K562 (cell line): ENCODE measurements at regions not wholly inside any gene's neighbourhood (a gene's known extent, or its start where the extent isn't known, plus 50 kb on each side); places are given as distances from the start of the nearest gene placed in this dataset.

Source experiments
- ATAC-seq: fragments of 200-7000 bp; cut with Tn5 transposase; 3 replicates; pipeline ENCODE4 v1.9.1; 2020; ENCODE audit warnings: moderate library complexity
- BruUV-seq: library from RNA; stranded (reverse); fragments of 400-500 nt; replicated peaks from 2 replicates; lab custom pipeline; 2021; lab: Mats Ljungman, UMichigan
- CTCF ChIA-PET: fragments of 300-600 bp; formaldehyde crosslinking; extraction: SDS; loops from one replicate; lab custom pipeline; 2021; ENCODE audit warnings: low intra/inter-chr PET ratio; lab: Yijun Ruan, JAX
- POLR2A ChIA-PET: fragments of 300-600, 350-650 bp; sonication (Branson Sonifier 250); formaldehyde crosslinking; extraction: SDS; loops from one replicate; lab custom pipeline; 2021; ENCODE audit warnings: antibody characterized with exemption, inconsistent platforms; lab: Yijun Ruan, JAX
- DNase-seq, 4 experiments: peaks; one replicate each; pipeline versions ENCODE4 v3.0.0 to v3.0.0-alpha.2; 2011 to 2018; ENCODE audit warnings: low spot score in 3 of 4, mixed read lengths in 3 of 4; ENCODE audit errors: extremely low read depth in 1 of 4
- FAIRE-seq: peaks from 2 replicates; lab custom pipeline; 2011; peaks lifted over from hg19 to GRCh38; lab: Jason Lieb, UNC
- H2AFZ ChIP-seq: 2 replicates; pipeline ENCODE4 v1.6.0; 2011; ENCODE audit warnings: low read depth, low read length, control low read depth, inconsistent platforms
- H3K27ac ChIP-seq: fragments of 200-600 bp; 3 replicates; pipeline ENCODE4 v1.8.0; 2011; ENCODE audit warnings: low read depth, mild to moderate bottlenecking, control low read depth, inconsistent platforms, low read length, moderate library complexity, mixed read lengths; ENCODE audit errors: extremely low read depth
- H3K27me3 ChIP-seq, 2 experiments: fragments of 300-600 bp in 1 of 2; 2 replicates in 1 of 2; 3 replicates in 1 of 2; pipeline versions ENCODE4 v1.6.0 to v1.8.0; 2011; ENCODE audit warnings: inconsistent platforms in 2 of 2, low read length in 2 of 2, mild to moderate bottlenecking in 1 of 2, mixed read lengths in 1 of 2, moderate library complexity in 1 of 2; ENCODE audit not compliant: control insufficient read depth in 2 of 2, insufficient read depth in 2 of 2
- H3K36me3 ChIP-seq: fragments of 300-600 bp; 3 replicates; pipeline ENCODE4 v1.8.0; 2011; ENCODE audit warnings: mild to moderate bottlenecking, low read length, inconsistent platforms; ENCODE audit not compliant: control insufficient read depth, insufficient read depth
- H3K4me1 ChIP-seq, 2 experiments: fragments of 200-600 bp in 1 of 2; replicated peaks in 1 of 2; 2 replicates in 1 of 2; 3 replicates in 1 of 2; pipeline versions ENCODE4 v1.5.1 to v1.8.0; 2011; ENCODE audit warnings: inconsistent platforms in 2 of 2, low read length in 2 of 2, mild to moderate bottlenecking in 1 of 2, mixed read lengths in 1 of 2, moderate library complexity in 1 of 2; ENCODE audit not compliant: control insufficient read depth in 2 of 2, insufficient read depth in 2 of 2
- H3K4me2 ChIP-seq: 2 replicates; pipeline ENCODE4 v1.6.1; 2011; ENCODE audit warnings: low read length, control low read depth, inconsistent platforms, mixed read lengths; ENCODE audit not compliant: insufficient read depth
- H3K4me3 ChIP-seq: fragments of 200-600 bp; sonication (generic), shearing (Covaris generic); 2 replicates; pipeline ENCODE4 v1.5.1; 2016; ENCODE audit warnings: control low read depth, inconsistent platforms
- H3K79me2 ChIP-seq: fragments of 200-600 bp; 3 replicates; pipeline ENCODE4 v1.8.0; 2011; ENCODE audit warnings: low read length, inconsistent platforms; ENCODE audit not compliant: control insufficient read depth, insufficient read depth
- H3K9ac ChIP-seq, 2 experiments: 2 replicates each; pipeline versions ENCODE4 v1.6.0 to v1.6.1; 2011; ENCODE audit warnings: low read depth in 2 of 2, low read length in 2 of 2, control low read depth in 1 of 2, inconsistent platforms in 1 of 2, mild to moderate bottlenecking in 1 of 2, mixed read lengths in 1 of 2; ENCODE audit not compliant: insufficient read depth in 1 of 2
- H3K9me1 ChIP-seq: one replicate; pipeline ENCODE4 v1.6.0; 2011; ENCODE audit warnings: inconsistent platforms, mild to moderate bottlenecking, low read length, moderate library complexity; ENCODE audit not compliant: control insufficient read depth, insufficient read depth
- H3K9me3 ChIP-seq: replicated peaks from 2 replicates; pipeline ENCODE4 v1.5.1; 2011; ENCODE audit warnings: low read depth, low read length, inconsistent platforms; ENCODE audit not compliant: control insufficient read depth, insufficient read depth
- H4K20me1 ChIP-seq: replicated peaks from 2 replicates; pipeline ENCODE4 v1.6.1; 2011; ENCODE audit warnings: low read length, inconsistent platforms, mixed read lengths; ENCODE audit not compliant: control insufficient read depth, insufficient read depth
- IFI16 ChIP-seq: fragments of 250-450 bp; sonication (Bioruptor Pico); IDR thresholded peaks from 2 replicates; pipeline ENCODE4 v2.1.2; 2022; ENCODE audit warnings: mild to moderate bottlenecking, inconsistent platforms
- SNRNP70 ChIP-seq: fragments of 200-400 bp; formaldehyde crosslinking; optimal IDR thresholded peaks from 2 replicates; pipeline ENCODE3; 2017; ENCODE audit warnings: low read depth, low read length
- SPI1 ChIP-seq: IDR thresholded peaks from 2 replicates; pipeline ENCODE4 v1.6.1; 2011; ENCODE audit warnings: low read depth, low read length, control low read depth, borderline replicate concordance
- ZNF232 ChIP-seq: sonication (generic); formaldehyde crosslinking; IDR thresholded peaks from 2 replicates; pipeline ENCODE4 v1.8.0; 2022; ENCODE audit warnings: mild to moderate bottlenecking, missing genetic modification reagents
- WGBS: fragments of 100-300 bp; shearing (Covaris generic); methylation state at CpG from one replicate; pipeline ENCODE4 v1.1.6; 2016; ENCODE audit warnings: low coverage, mixed read lengths; ENCODE audit not compliant: insufficient coverage; ENCODE audit errors: missing lambda C conversion rate; 5-methylcytosine and 5-hydroxymethylcytosine counted together
- in situ Hi-C: fragments of 300-500 bp; cut with MboI; formaldehyde crosslinking; loops from 4 replicates; pipeline ENCODE4 v1.15.0; 2018; ENCODE audit warnings: inconsistent platforms, mixed read lengths
- intact Hi-C: fragments of 100-400 bp; cut with micrococcal nuclease; formaldehyde crosslinking; loops from 2 replicates; pipeline ENCODE4 v1.14.2; 2022
- TF ChIP-seq, protein P1 (sequence below): fragments of 450-650 bp; formaldehyde crosslinking; IDR thresholded peaks from 2 replicates; pipeline ENCODE4 v1.4.0; 2020; ENCODE audit warnings: mild to moderate bottlenecking

DNA sequence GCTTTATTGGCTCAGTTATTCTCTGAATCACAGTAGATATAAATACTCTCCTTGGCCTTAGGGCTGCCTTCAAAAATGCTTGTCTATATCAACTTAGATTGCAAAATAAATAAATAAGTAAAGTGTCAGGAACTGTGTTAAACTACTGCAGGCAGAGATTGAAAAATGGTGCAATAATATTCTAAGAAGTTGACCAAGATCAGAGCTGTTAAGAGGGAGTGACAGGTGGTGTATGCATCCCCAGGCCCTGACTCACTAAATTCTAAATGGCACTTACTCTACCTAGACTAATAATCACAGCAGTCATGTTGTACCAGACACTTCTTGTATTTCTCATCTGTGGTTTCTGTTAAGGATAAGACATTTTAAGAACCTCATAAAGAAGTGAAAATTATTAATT, 235.1 kb upstream of the SPOCK3 start (continued):
- no peak for TF ChIP-seq ZNF232 (CRISPR knock-in tag)

DNA sequence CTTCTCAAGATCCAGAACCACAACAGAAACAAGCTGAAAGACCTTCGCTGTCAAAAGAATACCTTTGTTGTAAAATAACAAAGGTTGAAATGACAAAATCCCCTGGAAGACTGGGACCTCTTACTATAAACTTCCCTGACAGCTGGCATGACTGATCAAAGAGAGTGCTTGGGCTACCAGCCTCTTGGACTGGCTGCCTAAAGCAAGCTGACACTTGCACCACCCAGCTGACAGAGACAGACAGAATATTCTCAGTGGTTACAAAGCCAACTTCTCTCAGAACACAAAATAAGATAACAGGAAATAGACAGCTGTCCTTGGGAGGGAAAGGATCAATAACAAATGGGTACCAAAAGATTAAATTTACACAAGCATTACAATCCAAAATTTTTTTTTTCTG, 241.7 kb upstream of the SPOCK3 start:
- no peaks in the 10 kb centered on the region for H3K36me3 ChIP-seq
- POLR2A ChIA-PET: no interaction called here
- intact Hi-C loops (no loop called here), in situ Hi-C loops (no loop called here)
- H3K4me2 ChIP-seq: no peak overlapping the region
- no peaks in the 10 kb centered on the region for H3K4me1 ChIP-seq
- no peak overlapping the region for H3K4me3 ChIP-seq
- no peak overlapping the region for H3K27ac ChIP-seq
- no peaks in the 10 kb centered on the region for H3K9me1 ChIP-seq
- no peak overlapping the region for H3K9ac ChIP-seq
- ATAC-seq: no peak
- CTCF ChIA-PET: no interaction called here
- TF ChIP-seq IFI16 (no peak), SPI1 (no peak), SNRNP70 (no peak)
- TF ChIP-seq, protein P1, sequence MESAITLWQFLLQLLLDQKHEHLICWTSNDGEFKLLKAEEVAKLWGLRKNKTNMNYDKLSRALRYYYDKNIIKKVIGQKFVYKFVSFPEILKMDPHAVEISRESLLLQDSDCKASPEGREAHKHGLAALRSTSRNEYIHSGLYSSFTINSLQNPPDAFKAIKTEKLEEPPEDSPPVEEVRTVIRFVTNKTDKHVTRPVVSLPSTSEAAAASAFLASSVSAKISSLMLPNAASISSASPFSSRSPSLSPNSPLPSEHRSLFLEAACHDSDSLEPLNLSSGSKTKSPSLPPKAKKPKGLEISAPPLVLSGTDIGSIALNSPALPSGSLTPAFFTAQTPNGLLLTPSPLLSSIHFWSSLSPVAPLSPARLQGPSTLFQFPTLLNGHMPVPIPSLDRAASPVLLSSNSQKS: no peak
- no peaks in the 10 kb centered on the region; the same call in 1 of the 2 replicates for H3K9me3 ChIP-seq
- no peak overlapping the region for H2AFZ ChIP-seq
- 0% methylated on average over 1 of the region's 1 CpG for WGBS
- H4K20me1 ChIP-seq: no peaks in the 10 kb centered on the region
- FAIRE-seq: no peak
- no TSS peak for BruUV-seq
- no peaks in the 10 kb centered on the region for H3K79me2 ChIP-seq
- no peaks in the 10 kb centered on the region for H3K27me3 ChIP-seq
- no peak for DNase-seq
